ENCODE measurements at regions not wholly inside any gene's neighbourhood (a gene's known extent, or its start where the extent isn't known, plus 50 kb on each side); places are given as distances from the start of the nearest gene placed in this dataset.

GRCh38 chr3:165133188-165133899 lies 55.0 kb upstream of the SI start:
- DNase-seq = no peak

DNA sequence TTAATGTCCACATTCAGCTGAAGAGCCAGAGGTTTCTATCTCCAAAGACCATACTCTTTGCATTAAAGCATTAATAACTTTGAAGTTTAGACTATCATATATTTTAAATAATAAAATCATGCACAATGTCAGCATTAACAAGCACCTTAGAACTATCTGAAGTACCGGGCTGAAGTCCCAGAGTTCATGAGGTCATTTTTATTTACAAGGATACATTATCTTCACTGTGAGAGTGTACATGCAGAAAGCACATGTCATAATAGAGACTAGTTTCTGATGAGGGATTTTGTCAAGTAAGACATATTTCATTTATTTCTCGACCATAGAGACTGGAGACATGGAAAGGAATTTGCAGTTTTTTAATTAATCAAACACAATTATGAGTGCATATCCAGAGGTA lies 52.4 kb upstream of the SI start:
- DNase-seq = no peak

DNA sequence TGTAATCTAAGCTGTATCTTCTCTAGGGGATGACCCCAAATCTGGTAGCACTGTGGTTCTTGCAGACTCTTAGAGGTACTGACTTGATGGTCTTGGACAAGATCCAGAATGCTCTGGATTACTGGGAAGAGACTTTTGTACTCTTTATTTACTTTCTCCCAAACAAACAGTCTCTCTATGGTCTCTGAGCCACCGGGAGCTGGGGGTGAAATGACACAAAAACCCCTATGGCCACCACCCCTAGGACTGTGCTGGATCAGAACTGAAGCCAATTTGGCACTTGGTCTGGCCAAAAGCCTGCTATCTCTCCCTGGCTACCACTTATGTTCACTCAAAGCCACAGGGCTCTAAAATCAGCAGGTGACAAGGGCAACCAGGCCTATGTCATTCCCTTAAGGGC lies 50.2 kb upstream of the SI start:
- DNase-seq = peak in 1 of 2 experiments; percentile 26

Measured in NCI-H2081 (cell line).